ENCODE measurements at regions not wholly inside any gene's neighbourhood (a gene's known extent, or its start where the extent isn't known, plus 50 kb on each side); places are given as distances from the start of the nearest gene placed in this dataset.
A peak's percentile ranks its signal among the peaks of the same experiment; 100 is the strongest.
"Not testable (repeated sequence)": the region's sequence is repeated elsewhere in the genome, so short reads cannot be mapped to it uniquely, and the experiment has no call there.

DNA sequence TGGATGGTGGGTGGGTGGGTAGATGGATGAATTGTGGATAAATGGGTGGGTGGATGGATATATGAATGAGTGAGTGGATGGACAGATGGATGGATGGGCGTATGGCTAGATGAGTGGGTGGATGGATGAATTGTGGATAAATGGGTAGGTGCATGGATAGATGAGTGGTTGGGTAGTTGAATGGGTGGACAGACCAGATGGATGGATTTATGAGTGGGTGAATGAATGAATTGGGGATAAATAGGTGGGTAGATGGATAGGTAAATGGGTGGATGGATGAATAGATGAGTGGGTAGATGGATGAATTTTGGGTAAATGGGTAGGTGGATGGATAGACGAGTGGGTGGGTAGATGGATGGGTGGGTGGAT lies 108.7 kb downstream of the NPIPB11 start:
- not testable (repeated sequence) for DNase-seq

DNA sequence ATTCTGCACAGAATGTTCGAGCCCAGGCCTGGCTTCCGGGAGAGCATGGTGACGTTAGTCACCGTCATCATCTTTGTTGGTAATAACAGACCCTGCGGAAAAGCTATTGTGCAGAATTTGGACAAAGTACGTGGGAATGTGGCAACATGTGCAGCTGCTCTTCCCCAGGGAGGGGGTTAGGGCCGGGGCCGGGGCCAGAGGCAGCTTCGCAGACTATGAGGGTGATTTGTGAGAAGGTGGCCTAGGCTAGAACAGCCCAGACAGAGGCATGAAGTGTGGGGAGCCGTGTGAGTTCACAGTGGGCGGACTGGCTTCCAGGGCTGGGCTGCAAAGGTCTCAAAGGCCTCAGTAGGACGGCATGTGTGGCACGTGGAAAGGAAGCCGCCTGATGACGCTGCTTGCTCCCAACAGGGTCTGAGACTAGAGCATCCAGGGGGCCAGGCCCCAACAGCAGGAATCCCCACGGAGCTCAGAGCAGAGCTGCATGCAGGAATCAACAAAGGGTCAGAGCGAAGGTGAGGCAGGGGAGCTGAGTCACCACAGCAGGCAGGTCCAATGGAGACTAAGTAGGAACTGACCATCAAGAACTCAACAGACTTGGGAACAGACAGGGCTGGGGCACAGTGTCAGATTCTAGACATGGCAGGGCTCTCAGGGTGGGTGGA lies 109.2 kb downstream of the NPIPB11 start:
- not testable (repeated sequence) for DNase-seq

DNA sequence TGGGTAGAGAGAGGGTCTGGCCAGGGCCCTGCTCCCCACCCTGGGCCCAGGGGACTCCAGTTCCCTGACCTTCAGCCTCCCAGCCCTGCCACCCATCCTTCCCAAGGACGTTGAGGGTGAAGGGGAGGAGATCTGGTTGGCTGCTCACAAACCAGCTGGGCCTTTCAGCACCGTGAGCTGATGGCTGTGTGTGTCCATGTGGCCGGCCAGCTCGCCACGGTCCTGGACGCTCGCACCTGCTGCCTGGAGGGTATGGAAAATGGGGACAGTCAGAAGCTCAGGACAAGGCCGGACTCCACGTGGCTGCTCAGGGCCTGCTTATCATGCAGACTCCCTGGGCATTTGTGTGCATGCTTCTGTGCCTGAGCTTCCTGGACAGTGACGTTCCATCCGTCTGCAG lies 110.3 kb downstream of the NPIPB11 start:
- DNase-seq = not testable (repeated sequence)

DNA sequence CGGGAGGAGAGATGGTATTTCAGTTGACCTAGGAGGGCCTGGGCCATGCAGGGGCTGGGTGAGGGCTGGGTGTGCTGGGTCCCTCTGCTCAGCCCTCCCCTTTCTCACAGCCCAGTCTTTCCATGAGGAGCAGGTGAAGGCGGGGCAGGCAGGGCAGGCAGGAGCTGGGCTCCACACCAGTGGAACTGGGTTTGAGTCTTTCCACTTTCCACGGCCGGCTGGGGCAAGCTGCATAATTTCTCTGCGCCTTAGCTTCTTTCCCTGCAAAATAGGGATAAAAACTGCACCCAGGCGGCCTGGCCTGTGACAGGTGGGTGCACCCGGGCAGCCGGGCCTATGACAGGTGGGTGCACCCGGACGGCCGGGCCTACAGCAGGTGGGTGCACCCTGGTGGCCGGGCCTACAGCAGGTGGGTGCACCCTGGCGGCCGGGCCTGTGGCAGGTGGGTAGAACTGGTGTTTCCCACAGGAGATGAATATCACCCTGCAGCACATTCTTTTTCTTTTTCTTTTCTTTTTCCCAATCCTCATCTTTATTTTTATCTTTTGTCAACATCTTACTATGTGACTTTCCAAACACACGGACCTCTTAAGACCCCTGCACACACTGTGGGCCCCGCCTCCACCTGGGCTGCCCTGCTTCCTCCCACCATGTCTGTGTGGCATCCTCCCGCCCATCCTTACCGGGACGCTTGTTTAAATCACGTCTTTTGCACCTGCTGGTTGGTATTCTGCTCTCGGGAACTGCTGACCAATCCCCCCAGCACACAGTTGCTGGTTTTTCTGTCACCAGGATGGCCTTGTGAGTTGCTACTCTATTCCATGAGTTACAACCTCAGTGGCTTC lies 111.3 kb downstream of the NPIPB11 start:
- DNase-seq = not testable (repeated sequence)

DNA sequence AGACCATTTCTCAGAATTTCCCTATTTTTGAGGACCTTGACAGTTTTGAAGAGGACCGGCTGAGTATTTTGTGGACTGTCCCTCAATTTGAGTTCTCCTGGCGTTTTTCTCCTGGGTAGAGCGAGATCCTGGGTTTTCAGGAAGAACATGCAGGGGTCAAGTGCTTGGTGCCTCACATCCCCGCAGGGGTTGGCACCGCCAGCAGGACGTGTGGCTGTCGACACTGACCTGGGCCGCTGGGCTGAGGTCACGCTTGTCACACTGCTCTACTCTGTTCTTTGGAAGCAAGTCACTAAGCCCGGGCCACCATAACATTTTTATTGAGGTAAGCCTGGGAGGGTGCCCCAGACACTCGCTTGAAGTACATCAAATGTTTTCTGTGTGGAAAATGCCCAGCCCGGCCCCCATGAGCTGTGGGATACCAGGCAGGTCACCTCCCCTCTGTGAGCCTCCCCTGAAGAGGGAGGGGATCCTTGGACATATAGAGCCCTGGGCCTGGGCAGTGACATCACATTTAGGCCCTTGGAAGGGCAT lies 112.0 kb downstream of the NPIPB11 start:
- not testable (repeated sequence) for DNase-seq

DNA sequence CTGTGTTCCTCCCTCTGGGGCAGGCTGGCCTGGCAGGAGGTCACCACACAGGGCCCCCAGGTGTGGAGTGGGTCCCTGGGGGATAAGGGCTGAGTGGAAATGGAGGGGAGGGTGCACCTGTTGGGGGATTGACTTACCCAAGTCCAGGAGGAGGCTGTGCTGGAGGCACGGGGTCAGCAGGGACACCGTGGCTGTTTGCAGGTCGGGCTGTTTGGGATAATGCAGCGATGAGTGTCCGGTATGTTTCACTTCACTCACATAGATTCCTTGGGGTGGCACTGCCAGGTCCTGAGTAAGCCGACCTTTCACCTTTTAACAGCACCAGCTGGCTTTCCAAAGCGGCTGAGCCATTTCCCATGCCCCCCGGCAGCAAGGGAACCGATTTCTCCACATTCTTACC lies 113.0 kb downstream of the NPIPB11 start:
- not testable (repeated sequence) for DNase-seq

DNA sequence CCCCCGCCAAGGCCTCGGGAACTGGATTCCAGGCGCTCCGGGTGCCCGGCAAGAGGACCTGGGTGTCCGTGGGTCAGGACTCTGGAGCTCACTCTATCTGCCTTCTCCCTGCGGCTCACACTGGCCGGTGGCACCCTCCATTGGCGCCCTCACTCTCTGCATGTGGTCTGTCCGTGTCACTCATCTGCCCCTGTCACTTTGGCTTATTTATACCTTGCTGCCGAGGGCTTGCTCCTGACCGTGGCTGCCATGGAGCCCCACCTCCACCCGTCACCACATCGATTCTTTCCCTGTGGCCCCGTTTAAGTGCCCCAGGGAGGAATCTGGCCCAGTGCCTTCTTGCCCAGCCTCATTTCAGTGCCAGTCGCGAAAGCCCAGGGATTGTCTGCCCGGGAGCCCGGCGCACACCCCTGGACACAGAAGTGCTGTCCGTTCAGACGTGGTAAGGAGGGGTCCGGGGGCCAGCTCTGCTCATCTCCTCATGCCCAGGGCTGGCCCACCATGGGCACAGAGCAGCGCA lies 113.5 kb downstream of the NPIPB11 start:
- peak in 2 of 56 donors; percentile 22 to 53 for DNase-seq

DNA sequence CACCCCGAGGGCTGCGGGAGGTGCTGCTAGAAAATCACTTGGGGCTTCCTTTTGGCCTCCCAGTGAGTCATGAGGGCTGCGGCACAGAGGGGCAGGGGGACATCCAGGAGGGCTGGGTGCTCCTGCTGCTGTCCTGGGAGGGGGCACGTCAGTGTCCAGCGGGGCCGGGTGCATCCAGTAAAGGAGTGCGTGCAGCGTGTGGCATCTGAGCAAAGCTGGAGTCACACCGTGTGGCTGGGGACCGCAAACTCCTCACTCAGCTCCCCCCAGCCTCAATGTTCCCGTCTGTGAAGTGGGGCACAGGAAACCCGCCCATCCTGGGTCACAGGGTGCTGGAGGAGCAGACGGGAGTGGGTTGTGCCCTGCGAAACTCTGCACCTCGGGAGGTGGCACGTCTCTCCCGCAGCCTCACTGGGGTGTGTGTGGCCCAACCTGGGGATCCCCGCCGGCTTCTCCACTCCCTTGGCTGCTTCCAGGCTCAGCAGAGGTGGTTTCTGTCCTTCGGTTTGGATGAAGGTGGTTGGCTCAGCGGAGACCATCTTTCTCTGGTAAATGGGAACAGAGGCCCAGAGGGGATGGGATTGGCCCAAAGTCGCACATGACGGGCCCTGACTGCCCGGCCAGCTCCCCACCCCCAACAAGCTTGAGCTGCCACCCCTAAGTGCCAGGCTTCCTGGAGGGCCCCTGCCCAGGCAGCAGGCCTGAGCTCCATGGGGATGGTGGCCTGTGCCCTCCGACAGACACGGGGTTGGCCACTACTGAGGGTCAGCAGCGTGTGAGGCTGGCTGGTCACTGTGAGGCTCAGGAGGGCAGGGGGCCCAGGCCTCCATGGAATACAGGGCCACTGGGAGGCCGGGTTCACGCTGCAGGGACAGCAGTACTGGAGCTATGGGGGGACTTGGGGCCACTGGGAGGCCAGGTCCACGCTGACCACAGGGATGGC lies 114.9 kb downstream of the NPIPB11 start:
- not testable (repeated sequence) for DNase-seq

DNA sequence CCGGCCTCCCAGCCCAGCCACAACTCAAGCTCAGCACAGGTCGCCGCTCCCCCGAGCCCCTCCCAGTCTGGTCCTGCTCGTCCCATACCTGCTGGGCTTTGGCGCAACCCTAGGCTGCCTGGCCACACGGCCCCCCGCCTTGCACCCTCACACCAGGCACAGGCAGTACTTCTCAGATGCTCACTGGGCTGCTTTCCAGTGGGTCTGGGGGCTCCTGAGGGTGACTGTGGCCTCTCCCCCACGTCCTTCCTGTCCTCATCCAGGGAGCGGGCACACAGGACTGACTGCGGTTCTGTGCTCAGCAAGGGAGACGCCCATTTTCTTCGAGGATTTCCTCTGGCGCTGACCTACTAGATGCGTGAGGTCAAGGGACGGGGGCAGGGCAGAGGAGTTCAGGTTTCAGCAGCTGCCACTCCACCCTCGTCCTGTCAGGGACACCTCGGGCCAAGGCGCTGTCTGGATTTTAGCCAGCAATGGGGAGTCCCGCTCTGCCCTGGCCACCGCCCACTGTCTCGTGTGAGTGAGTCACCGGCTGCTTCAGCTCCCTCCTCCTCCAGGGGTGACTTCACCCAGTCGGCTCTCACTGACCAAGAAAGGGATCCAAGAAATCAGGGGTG lies 115.8 kb downstream of the NPIPB11 start:
- peak in 24 of 56 donors; percentile 5 to 68 (median 32) for DNase-seq

DNA sequence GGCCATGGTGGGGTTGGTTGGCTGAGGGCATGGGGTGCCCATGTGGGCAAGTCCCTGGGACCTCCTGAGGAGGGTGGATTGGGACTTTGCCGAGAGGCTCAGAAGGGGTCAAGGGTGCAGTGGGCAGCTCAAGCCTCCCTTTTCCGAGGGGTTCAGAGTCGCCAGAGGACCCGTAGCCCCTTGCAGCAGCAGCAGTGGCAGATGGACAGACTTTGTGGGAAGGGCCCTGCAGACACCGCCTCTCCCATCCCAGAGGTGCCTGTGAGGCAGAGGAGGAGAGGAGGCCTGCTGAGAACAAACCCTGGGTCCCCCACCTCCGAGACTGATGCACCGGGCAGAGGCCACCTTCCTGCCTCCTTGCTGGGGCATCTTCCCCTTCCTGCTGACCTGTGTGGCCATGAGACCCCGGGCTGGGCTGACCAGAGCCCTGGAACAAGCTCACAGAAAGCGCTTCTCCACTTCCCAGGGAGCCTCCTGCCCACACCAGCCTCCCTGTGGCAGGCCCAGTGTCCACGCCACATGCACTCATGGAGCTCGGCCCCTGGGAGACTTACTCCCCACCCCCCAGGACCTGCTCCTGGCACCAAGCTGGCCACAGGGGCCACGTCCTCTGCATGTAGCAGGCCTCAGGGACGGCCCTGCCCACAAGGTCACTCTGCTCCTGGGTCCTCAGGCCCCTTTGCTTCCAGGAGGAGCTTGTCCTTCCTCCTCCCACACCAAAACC lies 116.8 kb downstream of the NPIPB11 start:
- DNase-seq = not testable (repeated sequence)

DNA sequence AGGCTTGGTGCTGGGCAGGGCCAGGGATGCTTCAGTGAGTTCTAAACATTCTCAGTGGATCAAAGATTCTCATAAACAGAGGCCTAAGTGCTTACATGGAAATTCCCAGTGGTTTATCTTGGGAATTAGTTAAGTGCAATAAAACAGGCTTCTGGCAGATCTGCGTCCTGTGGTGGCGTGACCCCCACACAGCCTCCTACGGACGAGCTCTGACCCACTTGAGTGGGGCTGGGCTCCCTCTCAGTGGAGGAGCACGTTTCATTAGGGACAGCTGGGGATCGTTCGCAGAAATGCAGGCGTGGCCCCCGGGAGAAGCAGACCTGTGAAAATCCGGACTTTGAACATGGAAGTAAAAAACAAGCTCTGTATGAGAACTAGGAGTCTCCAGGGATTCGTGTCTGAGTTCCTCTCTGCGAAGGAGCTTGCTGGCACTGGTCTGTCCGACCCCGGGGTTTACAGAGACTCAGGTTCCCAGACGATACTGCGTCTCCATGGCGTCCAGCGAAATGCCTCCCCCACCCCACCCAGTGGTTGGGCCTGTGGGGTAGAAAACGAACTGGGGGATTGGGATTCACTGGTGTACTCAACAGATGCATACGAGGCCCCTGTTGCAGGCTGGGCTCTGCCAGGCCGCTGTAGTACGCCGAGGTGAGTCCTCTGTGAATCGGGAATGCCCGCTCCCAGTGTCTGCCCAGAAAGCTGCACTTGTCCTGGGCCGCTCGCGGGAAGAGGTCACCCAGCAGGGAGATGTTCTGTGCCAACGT lies 117.6 kb downstream of the NPIPB11 start:
- not testable (repeated sequence) for DNase-seq

DNA sequence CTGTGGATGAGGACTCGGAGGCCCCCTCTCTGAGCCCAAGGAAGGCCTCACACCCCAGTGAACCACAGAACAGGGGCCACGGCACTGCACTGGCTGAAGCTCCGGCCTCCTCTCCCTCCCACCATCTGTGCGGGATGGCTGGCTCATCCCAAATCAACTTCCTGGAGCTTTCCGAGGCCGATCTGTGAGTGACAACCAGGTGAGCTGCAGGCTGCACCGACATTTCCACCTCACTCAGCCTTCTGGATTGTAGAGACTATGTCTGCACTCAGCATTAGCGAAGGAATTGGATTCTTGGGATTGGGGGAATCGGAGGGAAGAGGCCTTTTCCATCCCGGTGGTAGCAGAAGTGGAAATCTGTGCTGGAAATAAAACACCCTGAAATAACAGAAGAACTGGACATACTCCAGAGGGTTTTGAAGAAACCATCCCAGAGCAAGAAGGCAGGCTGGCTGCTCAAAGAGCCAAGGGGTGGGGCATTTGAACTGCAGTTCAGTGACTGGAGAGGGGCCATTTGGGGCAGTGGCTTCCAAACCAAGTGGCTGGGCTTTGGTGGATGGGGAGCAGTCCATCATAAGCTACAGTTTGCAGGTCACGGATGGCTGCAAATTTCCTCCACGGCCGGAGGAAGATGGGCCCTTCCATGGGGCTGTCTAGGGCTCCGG lies 118.5 kb downstream of the NPIPB11 start:
- not testable (repeated sequence) for DNase-seq

DNA sequence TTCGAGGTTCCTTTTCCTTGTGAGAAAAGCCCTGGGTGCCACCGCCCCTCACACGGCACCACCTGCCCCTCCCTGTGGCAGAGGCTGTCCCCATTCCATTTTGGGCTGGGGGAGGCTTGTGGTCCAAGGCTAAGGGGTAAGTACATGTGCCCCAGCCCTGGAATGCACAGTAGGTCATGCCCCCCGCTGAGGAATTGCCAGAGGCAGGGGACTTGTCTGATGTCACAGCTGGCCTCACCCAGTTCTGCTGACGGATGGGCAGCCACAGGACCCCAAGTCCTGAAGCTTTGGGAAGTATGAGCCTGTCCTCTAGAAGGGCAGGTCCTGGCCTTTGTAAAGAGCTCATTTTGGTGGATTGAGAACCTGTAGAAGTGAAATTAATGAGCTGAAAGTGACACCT lies 119.3 kb downstream of the NPIPB11 start:
- not testable (repeated sequence) for DNase-seq

DNA sequence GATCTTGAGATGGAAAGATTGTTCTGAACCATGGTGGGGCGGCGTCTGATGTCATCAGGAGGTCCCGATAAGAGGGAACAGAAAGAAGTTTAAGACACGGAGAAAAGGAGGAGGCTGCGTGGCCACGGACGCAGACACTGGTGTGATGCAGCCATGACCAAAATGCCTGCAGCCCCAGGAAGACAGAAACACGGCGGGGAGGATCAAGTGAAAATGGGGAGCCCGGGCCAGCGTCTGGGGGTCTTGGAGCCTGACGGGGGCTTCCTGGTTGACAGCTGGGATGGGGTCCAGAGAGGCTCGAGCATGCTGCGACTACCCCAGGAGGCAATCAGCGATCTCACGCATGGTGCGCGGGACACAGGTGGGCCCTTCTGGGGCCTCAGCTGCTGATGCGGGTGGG lies 119.7 kb downstream of the NPIPB11 start:
- DNase-seq = not testable (repeated sequence)

DNA sequence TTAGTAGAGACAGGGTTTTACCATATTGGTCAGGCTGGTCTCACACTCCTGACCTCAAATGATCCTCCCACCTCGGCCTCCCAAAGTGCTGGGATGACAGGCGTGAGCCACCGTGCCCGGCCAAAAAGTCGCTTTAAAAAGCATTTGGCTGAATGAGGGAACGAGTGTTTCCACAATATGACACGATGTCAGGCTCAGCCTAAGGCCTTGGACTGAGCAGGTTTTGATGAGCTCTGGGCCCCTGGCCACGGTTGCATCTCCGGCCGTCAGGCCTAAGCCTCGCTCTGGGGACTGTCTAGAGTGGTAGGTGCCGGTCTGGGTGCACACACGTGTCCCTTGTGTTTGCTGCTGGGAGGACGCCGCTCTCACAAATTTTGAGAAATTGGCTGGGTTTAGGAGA lies 120.3 kb downstream of the NPIPB11 start:
- not testable (repeated sequence) for DNase-seq

DNA sequence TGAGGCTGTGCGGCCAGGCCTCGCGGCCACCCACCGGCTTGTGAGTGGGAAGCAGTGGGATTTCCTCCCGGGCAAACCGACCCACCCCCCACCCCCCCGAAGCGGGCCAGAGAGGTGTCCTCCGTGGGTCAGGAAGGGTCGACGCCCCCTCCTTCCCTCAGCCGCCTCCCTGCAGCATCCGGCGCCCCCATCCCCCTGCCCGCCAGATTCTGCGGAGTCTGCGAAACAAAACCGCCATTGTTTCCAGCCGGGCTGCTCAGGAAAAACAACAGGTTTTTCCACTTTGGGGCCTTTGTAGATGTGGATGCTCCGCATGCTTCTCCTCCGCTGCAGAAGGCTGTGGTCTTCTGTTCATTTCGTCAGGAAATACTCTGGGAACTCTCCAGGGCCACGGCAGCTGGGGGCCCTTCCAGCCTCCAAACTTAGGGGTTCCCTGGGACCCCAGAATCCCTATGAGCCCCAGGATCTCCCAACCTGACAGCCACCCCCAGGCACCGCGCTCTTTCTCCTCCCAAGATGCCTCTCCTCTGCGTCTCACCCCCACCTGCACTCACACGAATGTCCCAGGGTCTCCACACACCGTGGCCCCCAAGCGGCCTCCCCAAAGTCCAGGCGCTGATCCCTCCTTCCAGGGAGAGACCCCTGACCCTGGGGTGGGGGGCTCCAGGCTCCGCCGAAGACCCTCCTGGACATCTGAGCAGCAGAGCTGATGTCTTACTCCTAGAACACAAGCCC lies 121.2 kb downstream of the NPIPB11 start:
- peak in 5 of 56 donors; percentile 4 to 50 (median 16) for DNase-seq

DNA sequence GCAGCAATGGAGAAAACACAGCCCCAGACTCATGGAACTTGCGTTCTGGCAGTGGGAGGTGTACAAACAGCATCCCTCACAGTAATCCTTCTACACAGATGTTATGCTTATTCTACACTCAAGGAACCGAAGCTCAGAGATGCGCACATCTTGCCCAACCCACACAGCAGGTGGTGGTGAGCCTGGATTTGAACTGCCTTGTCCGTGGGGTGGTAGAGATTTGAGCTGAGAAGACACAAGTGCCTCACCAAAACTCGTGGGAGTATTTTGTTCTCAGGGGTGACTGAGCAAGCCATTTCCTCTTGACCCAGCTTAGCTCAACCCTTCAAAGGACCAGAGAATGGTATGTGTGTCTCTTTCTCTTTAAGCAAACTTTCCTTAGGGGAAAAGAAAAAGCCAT lies 121.8 kb downstream of the NPIPB11 start:
- DNase-seq = not testable (repeated sequence)

DNA sequence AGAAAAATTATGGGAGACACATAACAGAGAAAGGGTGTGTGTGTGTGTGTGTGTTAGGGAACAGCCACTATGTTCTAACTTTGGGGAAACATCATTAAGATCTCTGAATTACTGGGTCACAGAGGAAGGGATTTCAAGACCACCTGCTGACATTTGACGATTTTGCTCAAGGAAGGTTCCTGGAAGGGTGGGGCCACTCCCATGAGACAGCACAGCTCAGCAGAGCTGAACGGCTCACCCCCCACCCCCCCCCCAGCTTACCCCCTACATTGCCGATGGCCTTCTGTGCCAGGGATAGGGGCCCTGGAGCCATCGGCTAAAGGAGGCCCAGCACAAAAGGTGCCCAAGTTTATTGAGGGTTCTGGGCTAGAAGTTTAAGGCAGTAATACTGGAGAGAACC lies 122.4 kb downstream of the NPIPB11 start:
- DNase-seq = not testable (repeated sequence)

Measured in amygdala (tissue), 56 donors.